Mesothelial cell of epicardium (in vitro differentiated cells): ENCODE measurements at regions not wholly inside any gene's neighbourhood (a gene's known extent, or its start where the extent isn't known, plus 50 kb on each side); places are given as distances from the start of the nearest gene placed in this dataset.

Experiments
- DNase-seq, 2 experiments: peaks; one replicate each; pipeline ENCODE4 v3.0.0; 2021; ENCODE audit warnings: low spot score in 2 of 2; ENCODE audit not compliant: unreplicated experiment in 2 of 2
- H3K27ac Mint-ChIP-seq: 2 replicates; pipeline ENCODE4 v1.8.0; 2021; ENCODE audit warnings: mixed read lengths
- H3K27me3 Mint-ChIP-seq: 2 replicates; pipeline ENCODE4 v1.8.0; 2021; ENCODE audit warnings: low read depth, mixed read lengths
- H3K36me3 Mint-ChIP-seq: 2 replicates; pipeline ENCODE4 v1.8.0; 2021; ENCODE audit warnings: mixed read lengths
- H3K4me1 Mint-ChIP-seq: 2 replicates; pipeline ENCODE4 v1.8.0; 2021; ENCODE audit warnings: mixed read lengths
- H3K4me3 Mint-ChIP-seq: 2 replicates; pipeline ENCODE4 v1.8.0; 2021; ENCODE audit warnings: mild to moderate bottlenecking, moderate library complexity, mixed read lengths
- H3K9me3 Mint-ChIP-seq: 2 replicates; pipeline ENCODE4 v1.8.0; 2021; ENCODE audit warnings: mixed read lengths
- TF ChIP-seq, protein P1 (sequence below): fragments of 200-600 bp; sonication (generic); IDR thresholded peaks from one replicate; pipeline ENCODE4 v1.5.0; 2021; ENCODE audit warnings: antibody characterized with exemption; ENCODE audit not compliant: unreplicated experiment

DNA sequence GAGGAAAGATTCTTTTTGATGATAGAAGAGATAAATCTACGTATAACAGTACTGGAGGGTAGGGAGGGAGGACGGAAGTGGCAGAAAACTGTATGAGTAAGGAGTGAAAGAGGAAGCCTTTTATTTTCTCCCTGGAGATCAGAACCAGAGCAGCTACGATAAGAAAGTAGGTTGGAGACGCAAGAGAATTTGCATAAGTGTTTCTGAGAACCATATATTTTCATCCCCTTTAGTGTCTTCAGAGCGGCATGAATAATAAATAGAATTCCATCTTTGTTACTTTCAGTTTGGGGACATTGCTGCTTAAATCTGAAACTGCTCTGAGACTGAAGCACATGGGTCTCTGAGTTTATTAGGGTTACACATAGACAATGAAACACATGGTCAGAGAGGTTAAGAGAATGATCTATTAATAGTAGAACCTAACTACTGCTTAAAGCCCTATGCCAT is 230.2 kb upstream of the TNP1 start:
- Mint-ChIP-seq H3K4me3 (no peak overlapping the region), H3K4me1 (peaks cover 10% of the 10 kb centered on the region), H3K27ac (peak overlapping the region; percentile 71)

GRCh38 chr2:217086718-217087117 is 226.9 kb upstream of the TNP1 start:
- Mint-ChIP-seq H3K9me3 (no peaks in the 10 kb centered on the region), H3K4me3 (no peak overlapping the region), H3K4me1 (peaks cover 12% of the 10 kb centered on the region), H3K27ac (no peak overlapping the region), H3K36me3 (no peaks in the 10 kb centered on the region), H3K27me3 (no peaks in the 10 kb centered on the region)
- TF ChIP-seq, protein P1, sequence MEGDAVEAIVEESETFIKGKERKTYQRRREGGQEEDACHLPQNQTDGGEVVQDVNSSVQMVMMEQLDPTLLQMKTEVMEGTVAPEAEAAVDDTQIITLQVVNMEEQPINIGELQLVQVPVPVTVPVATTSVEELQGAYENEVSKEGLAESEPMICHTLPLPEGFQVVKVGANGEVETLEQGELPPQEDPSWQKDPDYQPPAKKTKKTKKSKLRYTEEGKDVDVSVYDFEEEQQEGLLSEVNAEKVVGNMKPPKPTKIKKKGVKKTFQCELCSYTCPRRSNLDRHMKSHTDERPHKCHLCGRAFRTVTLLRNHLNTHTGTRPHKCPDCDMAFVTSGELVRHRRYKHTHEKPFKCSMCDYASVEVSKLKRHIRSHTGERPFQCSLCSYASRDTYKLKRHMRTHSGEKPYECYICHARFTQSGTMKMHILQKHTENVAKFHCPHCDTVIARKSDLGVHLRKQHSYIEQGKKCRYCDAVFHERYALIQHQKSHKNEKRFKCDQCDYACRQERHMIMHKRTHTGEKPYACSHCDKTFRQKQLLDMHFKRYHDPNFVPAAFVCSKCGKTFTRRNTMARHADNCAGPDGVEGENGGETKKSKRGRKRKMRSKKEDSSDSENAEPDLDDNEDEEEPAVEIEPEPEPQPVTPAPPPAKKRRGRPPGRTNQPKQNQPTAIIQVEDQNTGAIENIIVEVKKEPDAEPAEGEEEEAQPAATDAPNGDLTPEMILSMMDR = no peak
- DNase-seq = no peak

More for the DNA sequence above, 230.2 kb upstream of the TNP1 start:
- no peaks in the 10 kb centered on the region for H3K36me3 Mint-ChIP-seq
- H3K27me3 Mint-ChIP-seq = no peaks in the 10 kb centered on the region
- H3K9me3 Mint-ChIP-seq = peaks cover 8% of the 10 kb centered on the region
- TF ChIP-seq, protein P1 = no peak
- no peak for DNase-seq

DNA sequence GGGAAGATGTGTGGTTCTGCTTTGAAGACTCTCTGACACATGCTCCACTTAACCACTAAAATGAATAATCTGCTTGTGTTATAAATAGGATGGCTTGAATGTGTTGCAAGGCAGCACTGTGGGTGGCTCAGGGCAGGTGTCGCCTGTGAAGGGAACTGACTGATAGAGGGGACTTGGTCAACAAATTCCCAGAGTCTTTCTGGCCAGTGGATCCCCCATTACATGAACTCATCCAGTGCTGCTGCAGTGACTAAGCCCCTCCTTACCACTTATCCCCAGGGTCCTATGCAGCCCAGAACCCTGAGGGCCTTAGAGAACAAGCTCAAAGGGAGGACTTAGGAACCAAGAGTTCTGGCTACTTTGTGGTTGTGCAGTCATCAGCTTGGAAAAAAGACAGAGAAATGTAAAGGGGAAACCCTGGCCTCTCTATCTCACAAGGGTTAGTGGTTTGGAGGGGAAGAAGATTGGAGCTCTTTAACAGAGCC is 226.2 kb upstream of the TNP1 start:
- TF ChIP-seq, protein P1 = no peak
- no peak for DNase-seq
- Mint-ChIP-seq H3K27ac (no peak overlapping the region), H3K4me1 (peaks cover 14% of the 10 kb centered on the region), H3K27me3 (no peaks in the 10 kb centered on the region), H3K4me3 (no peak overlapping the region), H3K36me3 (no peaks in the 10 kb centered on the region), H3K9me3 (no peaks in the 10 kb centered on the region)

DNA sequence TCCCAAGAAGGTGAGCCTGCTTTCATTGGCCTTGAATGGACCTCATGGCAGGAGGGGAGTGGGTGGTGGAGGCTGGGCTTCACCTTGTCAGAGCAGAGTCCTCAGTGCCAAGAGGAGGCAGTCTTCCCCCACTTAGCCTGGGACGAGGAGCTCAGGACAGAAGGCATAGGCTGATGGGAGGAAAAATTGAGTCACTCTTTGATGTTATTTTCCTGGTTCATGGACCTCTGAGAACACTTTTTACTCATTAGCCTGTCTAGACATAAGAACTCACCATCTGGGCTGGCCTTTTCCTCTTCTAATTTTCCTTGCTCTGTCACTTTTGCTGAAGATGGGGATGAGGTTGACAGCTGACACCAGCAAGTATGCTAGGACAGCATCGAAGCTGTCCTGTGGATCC is 225.7 kb upstream of the TNP1 start:
- H3K4me1 Mint-ChIP-seq = peaks cover 14% of the 10 kb centered on the region
- no peaks in the 10 kb centered on the region for H3K27me3 Mint-ChIP-seq
- no peaks in the 10 kb centered on the region for H3K36me3 Mint-ChIP-seq
- DNase-seq = no peak
- no peak overlapping the region for H3K27ac Mint-ChIP-seq
- no peak overlapping the region for H3K4me3 Mint-ChIP-seq
- TF ChIP-seq, protein P1 = no peak
- H3K9me3 Mint-ChIP-seq = no peaks in the 10 kb centered on the region

DNA sequence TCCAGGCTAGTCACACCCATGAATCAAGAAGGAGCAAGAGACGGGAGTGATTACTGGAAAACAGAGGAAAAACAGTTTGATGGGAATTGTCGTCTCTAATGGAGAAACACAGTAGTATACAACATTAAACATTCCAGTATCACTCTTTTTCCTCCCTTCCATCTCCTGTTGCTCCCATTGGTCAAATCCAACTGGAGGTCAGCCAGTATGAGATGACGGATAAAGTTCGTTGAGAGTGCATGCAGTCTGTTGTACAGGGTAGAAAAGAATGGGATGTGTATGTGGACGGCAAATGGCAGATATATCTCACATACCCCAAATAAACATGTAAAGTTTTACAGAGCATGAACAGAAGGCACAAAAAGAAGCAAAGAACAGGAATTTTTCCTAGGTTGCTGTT is 221.9 kb upstream of the TNP1 start:
- Mint-ChIP-seq H3K4me3 (no peak overlapping the region), H3K27me3 (no peaks in the 10 kb centered on the region), H3K4me1 (peaks cover 11% of the 10 kb centered on the region), H3K9me3 (no peaks in the 10 kb centered on the region), H3K36me3 (no peaks in the 10 kb centered on the region), H3K27ac (no peak overlapping the region)
- DNase-seq = no peak
- TF ChIP-seq, protein P1 = no peak

DNA sequence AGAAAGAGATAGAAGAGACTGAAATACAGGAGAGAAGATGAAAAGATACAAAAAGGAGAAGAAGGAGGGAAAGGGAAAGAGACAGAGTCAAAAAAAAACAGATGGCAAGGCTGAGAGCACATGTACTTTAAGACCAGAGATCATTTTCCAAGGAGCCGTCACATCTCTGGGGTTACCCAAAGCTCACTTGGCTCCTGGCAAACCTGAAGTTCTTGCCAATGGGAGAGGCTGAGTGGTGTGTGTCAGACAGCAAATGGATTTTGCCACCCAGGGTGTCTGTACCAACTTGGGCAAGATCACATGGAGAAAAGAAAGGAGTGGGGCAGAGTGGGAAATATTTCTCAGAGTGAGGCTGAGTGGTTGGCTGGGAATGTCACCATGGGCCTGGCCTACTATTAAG is 219.3 kb upstream of the TNP1 start:
- Mint-ChIP-seq H3K9me3 (no peaks in the 10 kb centered on the region), H3K36me3 (no peaks in the 10 kb centered on the region), H3K27me3 (no peaks in the 10 kb centered on the region), H3K4me3 (no peak overlapping the region), H3K27ac (no peak overlapping the region), H3K4me1 (peaks cover 29% of the 10 kb centered on the region)
- no peak for DNase-seq
- TF ChIP-seq, protein P1 = no peak
